ENCODE measurements at regions not wholly inside any gene's neighbourhood (a gene's known extent, or its start where the extent isn't known, plus 50 kb on each side); places are given as distances from the start of the nearest gene placed in this dataset.

- TF ChIP-seq POLR2A (IDR thresholded peaks at IDR 0.05) (no peak), CTCF (IDR thresholded peaks at IDR 0.05) (no peak)
Measured at GRCh38 chr10:105968666-105969065, 1195.8 kb downstream of the SORCS1 start.

All from adrenal gland (tissue), 5 donors.